ENCODE measurements at regions not wholly inside any gene's neighbourhood (a gene's known extent, or its start where the extent isn't known, plus 50 kb on each side); places are given as distances from the start of the nearest gene placed in this dataset.

DNA sequence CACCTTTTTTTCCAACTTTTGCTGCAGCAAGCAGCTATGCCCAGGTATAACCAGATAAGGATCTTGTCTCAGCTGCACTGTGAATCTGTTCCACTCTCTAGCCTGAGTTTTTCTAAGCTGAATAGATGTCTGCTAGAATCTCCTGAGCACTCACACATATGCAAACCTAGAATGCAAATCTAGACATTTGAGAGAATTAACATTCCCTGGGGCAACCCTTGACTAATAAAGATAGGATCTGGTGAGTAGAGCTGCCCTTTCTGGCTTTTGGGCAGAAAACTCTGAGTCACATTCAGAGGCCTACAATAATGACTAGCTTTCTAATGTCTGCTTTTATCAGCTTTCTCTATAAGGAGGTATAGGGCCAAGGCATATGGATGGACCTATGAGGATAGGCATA is 61.4 kb upstream of the BARHL2 start:
- H3K27me3 ChIP-seq (ENCODE audit: insufficient read depth, low read depth, low read length) = no peaks in the 10 kb centered on the region
- no peak overlapping the region for H3K9ac ChIP-seq (ENCODE audit: low read length)

GRCh38 chr1:90773812-90774211 is 56.7 kb upstream of the BARHL2 start:
- Histone ChIP-seq H3K36me3 (ENCODE audit: insufficient read depth, low read length) (no peaks in the 10 kb centered on the region), H3K9ac (ENCODE audit: low read length) (no peak overlapping the region), H3K27ac (ENCODE audit: low read length) (no peak overlapping the region), H3K27me3 (ENCODE audit: insufficient read depth, low read depth, low read length) (no peaks in the 10 kb centered on the region), H2AFZ (ENCODE audit: low read depth, low read length) (no peak overlapping the region), H3K79me2 (replicated peaks; ENCODE audit: insufficient read depth, low read length) (no peaks in the 10 kb centered on the region), H3K9me3 (ENCODE audit: low read length) (no peaks in the 10 kb centered on the region), H3K9me2 (ENCODE audit: insufficient read depth, low read length) (no peaks in the 10 kb centered on the region), H3K4me3 (ENCODE audit: low read length) (no peak overlapping the region), H4K20me1 (ENCODE audit: insufficient read depth) (no peaks in the 10 kb centered on the region), H3F3A (ENCODE audit: insufficient read depth, low read length, poor library complexity, severe bottlenecking) (no peaks in the 10 kb centered on the region), H3K4me2 (ENCODE audit: low read length) (no peak overlapping the region)
- TF ChIP-seq MXI1 (conservative IDR thresholded peaks at IDR 0.05; ENCODE audit: poor library complexity, severe bottlenecking) (no peak), EP300 (conservative IDR thresholded peaks at IDR 0.05; ENCODE audit: poor library complexity, severe bottlenecking) (no peak), TAF1 (IDR thresholded peaks at IDR 0.05; ENCODE audit: low read depth) (no peak), SMC3 (conservative IDR thresholded peaks at IDR 0.05; ENCODE audit: poor library complexity) (no peak), RAD21 (conservative IDR thresholded peaks at IDR 0.05) (no peak), CTCF (IDR thresholded peaks at IDR 0.05; ENCODE audit: poor library complexity, severe bottlenecking) (no peak), POLR2AphosphoS5 (IDR thresholded peaks at IDR 0.05) (no peak), EZH2 (IDR thresholded peaks at IDR 0.05; ENCODE audit: borderline replicate concordance, insufficient read depth, low read length, poor library complexity, severe bottlenecking) (no peak)

More for the DNA sequence above, 61.4 kb upstream of the BARHL2 start:
- H2AFZ ChIP-seq (ENCODE audit: low read depth, low read length) = no peak overlapping the region
- TF ChIP-seq REST (IDR thresholded peaks at IDR 0.05; ENCODE audit: borderline replicate concordance) (no peak), CTCF (IDR thresholded peaks at IDR 0.05; ENCODE audit: poor library complexity, severe bottlenecking) (no peak), EP300 (conservative IDR thresholded peaks at IDR 0.05; ENCODE audit: poor library complexity, severe bottlenecking) (no peak), POLR2AphosphoS5 (IDR thresholded peaks at IDR 0.05) (no peak), TAF1 (IDR thresholded peaks at IDR 0.05; ENCODE audit: low read depth) (no peak), MXI1 (conservative IDR thresholded peaks at IDR 0.05; ENCODE audit: poor library complexity, severe bottlenecking) (no peak), EZH2 (IDR thresholded peaks at IDR 0.05; ENCODE audit: borderline replicate concordance, insufficient read depth, low read length, poor library complexity, severe bottlenecking) (no peak), SMC3 (conservative IDR thresholded peaks at IDR 0.05; ENCODE audit: poor library complexity) (no peak), RAD21 (conservative IDR thresholded peaks at IDR 0.05) (no peak)
- H3K79me2 ChIP-seq (replicated peaks; ENCODE audit: insufficient read depth, low read length) = no peaks in the 10 kb centered on the region
- no peak overlapping the region for H3K4me2 ChIP-seq (ENCODE audit: low read length)
- H3F3A ChIP-seq (ENCODE audit: insufficient read depth, low read length, poor library complexity, severe bottlenecking) = no peaks in the 10 kb centered on the region
- no peak overlapping the region for H3K4me3 ChIP-seq (ENCODE audit: low read length)
- H3K9me3 ChIP-seq (ENCODE audit: low read length) = no peaks in the 10 kb centered on the region
- H3K9me2 ChIP-seq (ENCODE audit: insufficient read depth, low read length) = no peaks in the 10 kb centered on the region
- H4K20me1 ChIP-seq (ENCODE audit: insufficient read depth) = no peaks in the 10 kb centered on the region
- H3K27ac ChIP-seq (ENCODE audit: low read length) = no peak overlapping the region
- H3K36me3 ChIP-seq (ENCODE audit: insufficient read depth, low read length) = no peaks in the 10 kb centered on the region

All from neural cell (in vitro differentiated cells).